Prostate gland (tissue), 2 donors: ENCODE measurements at regions not wholly inside any gene's neighbourhood (a gene's known extent, or its start where the extent isn't known, plus 50 kb on each side); places are given as distances from the start of the nearest gene placed in this dataset.
"Not testable (repeated sequence)": the region's sequence is repeated elsewhere in the genome, so short reads cannot be mapped to it uniquely, and the experiment has no call there.

Experiments used
- CTCF ChIP-seq, 4 experiments: fragments of 200-600 bp in 2 of 4; fragments of 450-650 bp in 2 of 4; sonication (generic) in 2 of 4; IDR thresholded peaks; 1 replicate in 3 of 4; 2 replicates in 1 of 4; pipeline ENCODE4 v1.5.1; 2016 to 2019; ENCODE audit warnings: antibody characterized with exemption in 4 of 4, mild to moderate bottlenecking in 2 of 4, moderate library complexity in 2 of 4
- POLR2A ChIP-seq: fragments of 450-650 bp; IDR thresholded peaks from one replicate; pipeline ENCODE4 v1.6.1; 2016; ENCODE audit warnings: antibody characterized with exemption, mild to moderate bottlenecking

- TF ChIP-seq POLR2A; CTCF (IDR thresholded peaks at IDR 0.05): not testable (repeated sequence)
Measured at GRCh38 chr9:3642075-3642474, 116.3 kb upstream of the RFX3 start.
